ENCODE measurements at regions not wholly inside any gene's neighbourhood (a gene's known extent, or its start where the extent isn't known, plus 50 kb on each side); places are given as distances from the start of the nearest gene placed in this dataset.

GRCh38 chr1:38217316-38217715, 170.7 kb upstream of the POU3F1 start:
- Mint-ChIP-seq H3K27me3 (peaks cover 34% of the 10 kb centered on the region), H3K27ac (no peak overlapping the region), H3K9me3 (no peaks in the 10 kb centered on the region), H3K4me1 (peaks cover 6% of the 10 kb centered on the region), H3K36me3 (ENCODE audit: low read depth) (no peaks in the 10 kb centered on the region), H3K4me3 (no peak overlapping the region)
- ChIA-PET POLR2A (no interaction called here), CTCF (no interaction called here)
- ATAC-seq (ENCODE audit: low read depth) (no peak), DNase-seq (no peak)
- no peak for TF ChIP-seq CTCF (IDR thresholded peaks at IDR 0.05)
- intact Hi-C loops (cut with micrococcal nuclease), result no loop called here

GRCh38 chr1:38213646-38214434, 167.2 kb upstream of the POU3F1 start:
- H3K9me3 Mint-ChIP-seq, result no peaks in the 10 kb centered on the region
- no peak overlapping the region for H3K27ac Mint-ChIP-seq
- DNase-seq (no peak), ATAC-seq (ENCODE audit: low read depth) (peak; percentile 21)
- intact Hi-C loops (cut with micrococcal nuclease), result no loop called here
- TF ChIP-seq CTCF (IDR thresholded peaks at IDR 0.05), result no peak
- CTCF ChIA-PET, result no interaction called here
- H3K4me3 Mint-ChIP-seq, result peak overlapping the region; percentile 62
- POLR2A ChIA-PET, result interaction anchor here (1.3 kb wide), 1 partner anchor 262 kb away, joined by 8 read pairs; no protein-coding TSS in a partner anchor
- peaks cover 32% of the 10 kb centered on the region for H3K27me3 Mint-ChIP-seq
- H3K36me3 Mint-ChIP-seq (ENCODE audit: low read depth), result no peaks in the 10 kb centered on the region
- H3K4me1 Mint-ChIP-seq, result peaks cover 13% of the 10 kb centered on the region

- intact Hi-C loops (cut with micrococcal nuclease), result no loop called here
- ChIA-PET CTCF (interaction anchor here (1.3 kb wide), 1 partner anchor 37 kb away, joined by 3 read pairs; no protein-coding TSS in a partner anchor), POLR2A (interaction anchor here (0.6 kb wide), 1 partner anchor 352 kb away, joined by 8 read pairs; no protein-coding TSS in a partner anchor)
- ATAC-seq (ENCODE audit: low read depth) (no peak), DNase-seq (no peak)
- no peak for TF ChIP-seq CTCF (IDR thresholded peaks at IDR 0.05)
- no peak overlapping the region for H3K4me3 Mint-ChIP-seq
- peaks cover 23% of the 10 kb centered on the region for H3K27me3 Mint-ChIP-seq
- H3K27ac Mint-ChIP-seq, result no peak overlapping the region
- H3K9me3 Mint-ChIP-seq, result no peaks in the 10 kb centered on the region
- H3K4me1 Mint-ChIP-seq, result peaks cover 13% of the 10 kb centered on the region
- no peaks in the 10 kb centered on the region for H3K36me3 Mint-ChIP-seq (ENCODE audit: low read depth)
These were observed 164.2 kb upstream of the POU3F1 start for GRCh38 chr1:38210895-38211177.

- Mint-ChIP-seq H3K9me3 (no peaks in the 10 kb centered on the region), H3K4me1 (peaks cover 13% of the 10 kb centered on the region), H3K27me3 (peaks cover 21% of the 10 kb centered on the region), H3K27ac (no peak overlapping the region), H3K36me3 (ENCODE audit: low read depth) (no peaks in the 10 kb centered on the region), H3K4me3 (no peak overlapping the region)
- DNase-seq, result no peak
- ATAC-seq (ENCODE audit: low read depth), result no peak
- TF ChIP-seq CTCF (IDR thresholded peaks at IDR 0.05), result no peak
- intact Hi-C loops (cut with micrococcal nuclease), result no loop called here
- ChIA-PET POLR2A (interaction anchor here (0.6 to 1.1 kb wide), 2 partner anchors 265 to 353 kb away, joined by 3 to 8 read pairs; no protein-coding TSS in a partner anchor), CTCF (interaction anchor here (0.7 to 1.3 kb wide), 2 partner anchors 9 to 36 kb away, joined by 3 read pairs; no protein-coding TSS in a partner anchor)
These were observed 163.7 kb upstream of the POU3F1 start for GRCh38 chr1:38210021-38210894.

Measured in activated B cell treated with CpG ODN at 0.5 μM for 24 hours (primary cell).